ENCODE measurements at regions not wholly inside any gene's neighbourhood (a gene's known extent, or its start where the extent isn't known, plus 50 kb on each side); places are given as distances from the start of the nearest gene placed in this dataset.

GRCh38 chr12:31887109-31887811 lies 72.0 kb upstream of the RESF1 start:
- H3K23me2 ChIP-seq (ENCODE audit: low read depth, low read length), result no peaks in the 10 kb centered on the region
- no peak overlapping the region for H3K4ac ChIP-seq (replicated peaks; ENCODE audit: insufficient read length, low read depth, low read length)
- H3K9ac ChIP-seq (replicated peaks in 1 of 4; ENCODE audit: extremely low read depth in 1 of 4, low read depth in 3 of 4, low read length in 3 of 4), result no peak overlapping the region
- H3K18ac ChIP-seq (ENCODE audit: extremely low read depth, low read length), result no peak overlapping the region
- WGBS, 2 experiments (ENCODE audit: extremely low coverage in 1 of 2, insufficient coverage in 1 of 2, insufficient read length in 1 of 2, insufficient replicate concordance in 2 of 2, low coverage in 1 of 2, low lambda C conversion rate in 2 of 2, missing lambda C conversion rate in 1 of 2), result 70% methylated on average over 2 of the region's 2 CpGs; no CpG with 5 or more reads in 1 of the 2 experiments
- H3K4me2 ChIP-seq (ENCODE audit: insufficient read depth in 1 of 2, low read depth in 2 of 2, low read length in 2 of 2), result no peak overlapping the region
- no peaks in the 10 kb centered on the region for H3K27me3 ChIP-seq (replicated peaks in 1 of 4; ENCODE audit: control insufficient read depth in 3 of 4, extremely low read depth in 1 of 4, insufficient read depth in 3 of 4, low read length in 3 of 4)
- H4K91ac ChIP-seq (replicated peaks; ENCODE audit: insufficient read length, low read length), result no peak overlapping the region
- no peak overlapping the region for H3K23ac ChIP-seq (ENCODE audit: insufficient read length)
- H3K9me3 ChIP-seq (ENCODE audit: insufficient read depth in 2 of 2, low read depth in 1 of 2, low read length in 1 of 2), result peaks cover 16 to 24% of the 10 kb centered on the region in 2 experiments
- H2BK5ac ChIP-seq (ENCODE audit: low read depth, low read length), result no peak overlapping the region
- H4K5ac ChIP-seq (ENCODE audit: insufficient read length, low read depth, low read length), result no peak overlapping the region
- no peak overlapping the region for H4K8ac ChIP-seq (ENCODE audit: extremely low read depth, insufficient read depth, low read length)
- DNase-seq (ENCODE audit: low read depth in 1 of 2, low spot score in 2 of 2) (no peak), FAIRE-seq (no peak)
- H2BK20ac ChIP-seq (ENCODE audit: low read length), result no peak overlapping the region
- H2BK12ac ChIP-seq (ENCODE audit: low read depth, low read length), result no peak overlapping the region
- H2AFZ ChIP-seq (ENCODE audit: low read length), result no peak overlapping the region
- H3K4me1 ChIP-seq (replicated peaks in 1 of 4; ENCODE audit: control insufficient read depth in 3 of 4, insufficient read depth in 4 of 4, low read length in 3 of 4), result no peaks in the 10 kb centered on the region
- H3K79me2 ChIP-seq (ENCODE audit: control insufficient read depth in 1 of 2, insufficient read depth in 2 of 2, low read length in 2 of 2), result no peaks in the 10 kb centered on the region
- no peak overlapping the region for H2BK120ac ChIP-seq (replicated peaks; ENCODE audit: low read depth, low read length)
- no peak overlapping the region for H3K14ac ChIP-seq (ENCODE audit: insufficient read length)
- H2BK15ac ChIP-seq (ENCODE audit: low read length), result no peak overlapping the region
- no peak overlapping the region for H3K27ac ChIP-seq (ENCODE audit: low read depth, low read length)
- no peaks in the 10 kb centered on the region for H3K36me3 ChIP-seq (ENCODE audit: control insufficient read depth in 2 of 4, insufficient read depth in 4 of 4, low read length in 3 of 4)
- H4K20me1 ChIP-seq (replicated peaks in 1 of 2; ENCODE audit: control insufficient read depth in 1 of 2, insufficient read depth in 2 of 2, low read length in 2 of 2), result no peaks in the 10 kb centered on the region
- no peak overlapping the region for H3K56ac ChIP-seq (replicated peaks; ENCODE audit: insufficient read length, low read depth, low read length)
- H2AK5ac ChIP-seq (ENCODE audit: low read depth, low read length), result no peak overlapping the region
- H3K4me3 ChIP-seq (ENCODE audit: extremely low read depth in 1 of 4, insufficient read depth in 2 of 4, low read depth in 3 of 4, low read length in 4 of 4), result no peak overlapping the region
- CTCF ChIA-PET (ENCODE audit: partially characterized antibody), result no interaction called here
- no peaks in the 10 kb centered on the region for H3K79me1 ChIP-seq (ENCODE audit: low read depth, low read length)
- POLR2A ChIA-PET (ENCODE audit: partially characterized antibody), result no interaction called here
- TF ChIP-seq POLR2AphosphoS5 (IDR thresholded peaks at IDR 0.05; ENCODE audit: low read depth, low read length) (no peak), SIX5 (IDR thresholded peaks at IDR 0.05; ENCODE audit: low read depth, low read length) (no peak), SAP30 (IDR thresholded peaks at IDR 0.05; ENCODE audit: insufficient read depth, insufficient replicate concordance, low read length) (no peak), CHD2 (IDR thresholded peaks at IDR 0.05; ENCODE audit: low read length) (no peak), KDM1A (IDR thresholded peaks at IDR 0.05; ENCODE audit: borderline replicate concordance, low read length) (no peak), CHD1 (IDR thresholded peaks at IDR 0.05; ENCODE audit: low read depth, low read length) (no peak), NRF1 (IDR thresholded peaks at IDR 0.05; ENCODE audit: low read depth, low read length) (no peak), BCL11A (IDR thresholded peaks at IDR 0.05; ENCODE audit: low read depth in 2 of 2, low read length in 2 of 2) (no peak), ASH2L (IDR thresholded peaks at IDR 0.05; ENCODE audit: low read length) (no peak)

Data from H1 (cell line).